Sigmoid colon (tissue), 3 donors: ENCODE measurements at regions not wholly inside any gene's neighbourhood (a gene's known extent, or its start where the extent isn't known, plus 50 kb on each side); places are given as distances from the start of the nearest gene placed in this dataset.

Source experiments
- CTCF ChIP-seq, 4 experiments: fragments of 450-650 bp in 3 of 4; fragments of 200-600 bp in 1 of 4; IDR thresholded peaks; one replicate each; pipeline ENCODE4 v1.5.1; 2016 to 2019; ENCODE audit warnings: antibody characterized with exemption in 4 of 4, mild to moderate bottlenecking in 3 of 4, moderate library complexity in 2 of 4
- POLR2A ChIP-seq, 2 donors: fragments of 450-650 bp; IDR thresholded peaks; one replicate each; pipeline ENCODE4 v1.6.1; 2016; ENCODE audit warnings: antibody characterized with exemption in 2 of 2, mild to moderate bottlenecking in 2 of 2, moderate library complexity in 2 of 2

GRCh38 chr12:125402874-125403789 lies 337.9 kb downstream of the AACS start:
- TF ChIP-seq CTCF (IDR thresholded peaks at IDR 0.05) (peak in 2 of 4 experiments; percentile 21 to 30), POLR2A (IDR thresholded peaks at IDR 0.05) (no peak)
